Activated CD4-positive, alpha-beta memory T cell treated with anti-CD3 and anti-CD28 coated beads, Interleukin-2, amount 10 ng/mL, durations not matched to agents 7 days and 5 days (primary cell): ENCODE measurements at regions not wholly inside any gene's neighbourhood (a gene's known extent, or its start where the extent isn't known, plus 50 kb on each side); places are given as distances from the start of the nearest gene placed in this dataset.

ENCODE experiments used
- CTCF ChIA-PET: fragments of 350-600 bp; sonication (Branson Sonifier 250); formaldehyde crosslinking; loops from one replicate; lab custom pipeline; 2021; ENCODE audit warnings: antibody characterized with exemption, inconsistent platforms; lab: Charles Lee
- POLR2A ChIA-PET: fragments of 350-600 bp; sonication (Branson Sonifier 250); formaldehyde crosslinking; loops from one replicate; lab custom pipeline; 2021; ENCODE audit warnings: antibody characterized with exemption; lab: Charles Lee
- DNase-seq: peaks from one replicate; pipeline ENCODE4 v3.0.0-alpha.2; 2020
- H3K27ac Mint-ChIP-seq: one replicate; pipeline ENCODE4 v1.8.0; 2021; ENCODE audit warnings: mild to moderate bottlenecking, mixed read lengths
- H3K27me3 Mint-ChIP-seq: one replicate; pipeline ENCODE4 v1.8.0; 2021; ENCODE audit warnings: mixed read lengths
- H3K36me3 Mint-ChIP-seq: one replicate; pipeline ENCODE4 v1.8.0; 2021; ENCODE audit warnings: low read depth, mixed read lengths
- H3K4me1 Mint-ChIP-seq: one replicate; pipeline ENCODE4 v1.8.0; 2021; ENCODE audit warnings: mixed read lengths
- H3K4me3 Mint-ChIP-seq: one replicate; pipeline ENCODE4 v1.8.0; 2021; ENCODE audit warnings: mild to moderate bottlenecking, mixed read lengths
- H3K9me3 Mint-ChIP-seq: one replicate; pipeline ENCODE4 v1.8.0; 2021; ENCODE audit warnings: mixed read lengths

- no peaks in the 10 kb centered on the region for H3K36me3 Mint-ChIP-seq
- ChIA-PET CTCF (no interaction called here), POLR2A (no interaction called here)
- H3K4me3 Mint-ChIP-seq, result no peak overlapping the region
- H3K4me1 Mint-ChIP-seq, result no peaks in the 10 kb centered on the region
- no peak for DNase-seq
- no peaks in the 10 kb centered on the region for H3K27me3 Mint-ChIP-seq
- H3K9me3 Mint-ChIP-seq, result peaks cover 3% of the 10 kb centered on the region
- no peak overlapping the region for H3K27ac Mint-ChIP-seq
These were observed 1076.8 kb downstream of the TUSC7 start for GRCh38 chr3:117786349-117786748.

GRCh38 chr3:117788061-117788460 lies 1078.5 kb downstream of the TUSC7 start:
- ChIA-PET CTCF (no interaction called here), POLR2A (no interaction called here)
- Mint-ChIP-seq H3K4me1 (no peaks in the 10 kb centered on the region), H3K36me3 (no peaks in the 10 kb centered on the region), H3K9me3 (peaks cover 3% of the 10 kb centered on the region), H3K4me3 (no peak overlapping the region), H3K27ac (no peak overlapping the region), H3K27me3 (no peaks in the 10 kb centered on the region)
- DNase-seq, result no peak

- Mint-ChIP-seq H3K4me1 (no peaks in the 10 kb centered on the region), H3K4me3 (no peak overlapping the region), H3K27me3 (no peaks in the 10 kb centered on the region), H3K36me3 (no peaks in the 10 kb centered on the region), H3K27ac (no peak overlapping the region), H3K9me3 (peaks cover 3% of the 10 kb centered on the region)
- CTCF ChIA-PET, result no interaction called here
- POLR2A ChIA-PET, result no interaction called here
- DNase-seq, result no peak
These were observed 1078.9 kb downstream of the TUSC7 start for GRCh38 chr3:117788506-117788905.

GRCh38 chr3:117790235-117790987 lies 1080.8 kb downstream of the TUSC7 start:
- Mint-ChIP-seq H3K9me3 (peaks cover 3% of the 10 kb centered on the region), H3K36me3 (no peaks in the 10 kb centered on the region), H3K4me1 (no peaks in the 10 kb centered on the region), H3K4me3 (no peak overlapping the region), H3K27ac (no peak overlapping the region), H3K27me3 (no peaks in the 10 kb centered on the region)
- ChIA-PET POLR2A (no interaction called here), CTCF (no interaction called here)
- no peak for DNase-seq

GRCh38 chr3:117793622-117794265 lies 1084.2 kb downstream of the TUSC7 start:
- no peaks in the 10 kb centered on the region for H3K27me3 Mint-ChIP-seq
- no peaks in the 10 kb centered on the region for H3K4me1 Mint-ChIP-seq

GRCh38 chr3:117798221-117798620 lies 1088.6 kb downstream of the TUSC7 start:
- H3K4me3 Mint-ChIP-seq, result no peak overlapping the region
- H3K36me3 Mint-ChIP-seq, result no peaks in the 10 kb centered on the region
- CTCF ChIA-PET, result no interaction called here
- H3K4me1 Mint-ChIP-seq, result no peaks in the 10 kb centered on the region
- POLR2A ChIA-PET, result no interaction called here
- H3K27me3 Mint-ChIP-seq, result no peaks in the 10 kb centered on the region
- DNase-seq, result no peak
- H3K9me3 Mint-ChIP-seq, result no peaks in the 10 kb centered on the region
- no peak overlapping the region for H3K27ac Mint-ChIP-seq

More at GRCh38 chr3:117793622-117794265, 1084.2 kb downstream of the TUSC7 start:
- Mint-ChIP-seq H3K4me3 (no peak overlapping the region), H3K27ac (no peak overlapping the region), H3K9me3 (peaks cover 3% of the 10 kb centered on the region), H3K36me3 (no peaks in the 10 kb centered on the region)
- POLR2A ChIA-PET, result no interaction called here
- CTCF ChIA-PET, result no interaction called here
- DNase-seq, result no peak

GRCh38 chr3:117798687-117799386 lies 1089.3 kb downstream of the TUSC7 start:
- Mint-ChIP-seq H3K27me3 (no peaks in the 10 kb centered on the region), H3K4me3 (no peak overlapping the region), H3K36me3 (no peaks in the 10 kb centered on the region), H3K27ac (no peak overlapping the region), H3K9me3 (no peaks in the 10 kb centered on the region), H3K4me1 (no peaks in the 10 kb centered on the region)
- ChIA-PET CTCF (no interaction called here), POLR2A (no interaction called here)
- no peak for DNase-seq

- H3K9me3 Mint-ChIP-seq, result no peaks in the 10 kb centered on the region
- DNase-seq, result no peak
- H3K27me3 Mint-ChIP-seq, result no peaks in the 10 kb centered on the region
- no peaks in the 10 kb centered on the region for H3K4me1 Mint-ChIP-seq
- H3K4me3 Mint-ChIP-seq, result no peak overlapping the region
- H3K36me3 Mint-ChIP-seq, result no peaks in the 10 kb centered on the region
- CTCF ChIA-PET, result no interaction called here
- no peak overlapping the region for H3K27ac Mint-ChIP-seq
- POLR2A ChIA-PET, result no interaction called here
These were observed 1089.8 kb downstream of the TUSC7 start for GRCh38 chr3:117799387-117799735.

- ChIA-PET POLR2A (no interaction called here), CTCF (no interaction called here)
- Mint-ChIP-seq H3K27me3 (no peaks in the 10 kb centered on the region), H3K4me1 (no peaks in the 10 kb centered on the region), H3K9me3 (peaks cover 2% of the 10 kb centered on the region), H3K4me3 (no peak overlapping the region), H3K27ac (no peak overlapping the region), H3K36me3 (no peaks in the 10 kb centered on the region)
- DNase-seq, result no peak
These were observed 1092.3 kb downstream of the TUSC7 start for GRCh38 chr3:117801912-117802239.

- Mint-ChIP-seq H3K4me3 (no peak overlapping the region), H3K9me3 (peaks cover 7% of the 10 kb centered on the region), H3K27me3 (no peaks in the 10 kb centered on the region), H3K36me3 (no peaks in the 10 kb centered on the region), H3K4me1 (no peaks in the 10 kb centered on the region), H3K27ac (no peak overlapping the region)
- CTCF ChIA-PET, result no interaction called here
- POLR2A ChIA-PET, result no interaction called here
- no peak for DNase-seq
These were observed 1099.9 kb downstream of the TUSC7 start for GRCh38 chr3:117809186-117810081.

GRCh38 chr3:117811786-117812185 lies 1102.2 kb downstream of the TUSC7 start:
- CTCF ChIA-PET, result no interaction called here
- Mint-ChIP-seq H3K36me3 (no peaks in the 10 kb centered on the region), H3K27ac (no peak overlapping the region), H3K4me3 (no peak overlapping the region), H3K27me3 (no peaks in the 10 kb centered on the region), H3K9me3 (peaks cover 5% of the 10 kb centered on the region), H3K4me1 (no peaks in the 10 kb centered on the region)
- POLR2A ChIA-PET, result no interaction called here
- no peak for DNase-seq

GRCh38 chr3:117814975-117815374 lies 1105.4 kb downstream of the TUSC7 start:
- ChIA-PET CTCF (no interaction called here), POLR2A (no interaction called here)
- Mint-ChIP-seq H3K4me1 (no peaks in the 10 kb centered on the region), H3K9me3 (peaks cover 3% of the 10 kb centered on the region), H3K27me3 (no peaks in the 10 kb centered on the region), H3K4me3 (no peak overlapping the region), H3K36me3 (no peaks in the 10 kb centered on the region), H3K27ac (no peak overlapping the region)
- no peak for DNase-seq

GRCh38 chr3:117817103-117817502 lies 1107.5 kb downstream of the TUSC7 start:
- Mint-ChIP-seq H3K4me3 (no peak overlapping the region), H3K27me3 (no peaks in the 10 kb centered on the region), H3K4me1 (no peaks in the 10 kb centered on the region), H3K27ac (no peak overlapping the region), H3K36me3 (no peaks in the 10 kb centered on the region), H3K9me3 (no peaks in the 10 kb centered on the region)
- ChIA-PET CTCF (no interaction called here), POLR2A (no interaction called here)
- DNase-seq, result no peak
